ENCODE measurements at regions not wholly inside any gene's neighbourhood (a gene's known extent, or its start where the extent isn't known, plus 50 kb on each side); places are given as distances from the start of the nearest gene placed in this dataset.

DNA sequence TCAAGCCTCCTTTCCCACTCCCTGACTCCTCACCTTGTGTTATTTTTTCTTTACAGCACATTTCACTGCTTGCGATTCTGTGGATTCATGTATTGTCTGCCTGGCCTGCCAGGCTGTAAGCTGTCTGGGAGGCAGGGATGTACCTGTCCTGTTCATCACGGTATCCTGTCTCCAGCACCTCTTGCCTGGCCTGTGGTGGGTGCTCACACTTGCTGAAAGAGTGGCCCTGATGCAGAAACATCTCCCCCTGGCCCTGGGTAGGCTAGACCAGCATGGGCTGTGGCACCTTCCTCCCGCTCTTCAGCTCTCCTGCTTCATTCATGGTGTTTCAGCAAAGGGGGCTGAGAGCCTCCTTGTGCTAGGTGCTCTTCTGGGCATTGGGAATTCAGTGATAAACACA, 60.1 kb upstream of the KCNG1 start:
- peaks cover 64% of the 10 kb centered on the region for H3K4me1 Mint-ChIP-seq
- H3K36me3 Mint-ChIP-seq (ENCODE audit: low read depth): no peaks in the 10 kb centered on the region
- Histone ChIP-seq H3K27ac (ENCODE audit: low read depth, low read length) (no peak overlapping the region), H3K27me3 (ENCODE audit: control insufficient read depth, insufficient read depth, low read length, poor library complexity, severe bottlenecking) (no peaks in the 10 kb centered on the region), H3K4me3 (ENCODE audit: low read length) (no peak overlapping the region), H3K36me3 (ENCODE audit: control insufficient read depth, insufficient read depth, low read length) (no peaks in the 10 kb centered on the region), H3K4me1 (ENCODE audit: control insufficient read depth, insufficient read depth, low read length) (peaks cover 38% of the 10 kb centered on the region), H3K9me3 (ENCODE audit: control insufficient read depth, low read length) (no peaks in the 10 kb centered on the region), H3K9ac (ENCODE audit: extremely low read depth, low read length, poor library complexity, severe bottlenecking) (no peak overlapping the region)
- H3K4me3 Mint-ChIP-seq: no peak overlapping the region
- H3K27ac Mint-ChIP-seq: peak overlapping the region; percentile 6
- TF ChIP-seq, protein P1, sequence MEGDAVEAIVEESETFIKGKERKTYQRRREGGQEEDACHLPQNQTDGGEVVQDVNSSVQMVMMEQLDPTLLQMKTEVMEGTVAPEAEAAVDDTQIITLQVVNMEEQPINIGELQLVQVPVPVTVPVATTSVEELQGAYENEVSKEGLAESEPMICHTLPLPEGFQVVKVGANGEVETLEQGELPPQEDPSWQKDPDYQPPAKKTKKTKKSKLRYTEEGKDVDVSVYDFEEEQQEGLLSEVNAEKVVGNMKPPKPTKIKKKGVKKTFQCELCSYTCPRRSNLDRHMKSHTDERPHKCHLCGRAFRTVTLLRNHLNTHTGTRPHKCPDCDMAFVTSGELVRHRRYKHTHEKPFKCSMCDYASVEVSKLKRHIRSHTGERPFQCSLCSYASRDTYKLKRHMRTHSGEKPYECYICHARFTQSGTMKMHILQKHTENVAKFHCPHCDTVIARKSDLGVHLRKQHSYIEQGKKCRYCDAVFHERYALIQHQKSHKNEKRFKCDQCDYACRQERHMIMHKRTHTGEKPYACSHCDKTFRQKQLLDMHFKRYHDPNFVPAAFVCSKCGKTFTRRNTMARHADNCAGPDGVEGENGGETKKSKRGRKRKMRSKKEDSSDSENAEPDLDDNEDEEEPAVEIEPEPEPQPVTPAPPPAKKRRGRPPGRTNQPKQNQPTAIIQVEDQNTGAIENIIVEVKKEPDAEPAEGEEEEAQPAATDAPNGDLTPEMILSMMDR (conservative IDR thresholded peaks at IDR 0.05): no peak
- no peaks in the 10 kb centered on the region for H3K9me3 Mint-ChIP-seq
- 90% methylated on average over 2 to 3 of the region's 3 CpGs for WGBS, 2 experiments (ENCODE audit: insufficient coverage in 1 of 2, insufficient read length in 1 of 2)
- H3K27me3 Mint-ChIP-seq (ENCODE audit: insufficient read depth): no peaks in the 10 kb centered on the region
- DNase-seq: peak; percentile 55

- no peak for DNase-seq
- Mint-ChIP-seq H3K4me3 (no peak overlapping the region), H3K36me3 (ENCODE audit: low read depth) (no peaks in the 10 kb centered on the region), H3K27ac (no peak overlapping the region), H3K9me3 (no peaks in the 10 kb centered on the region), H3K4me1 (peaks cover 66% of the 10 kb centered on the region), H3K27me3 (ENCODE audit: insufficient read depth) (no peaks in the 10 kb centered on the region)
- Histone ChIP-seq H3K36me3 (ENCODE audit: control insufficient read depth, insufficient read depth, low read length) (no peaks in the 10 kb centered on the region), H3K4me1 (ENCODE audit: control insufficient read depth, insufficient read depth, low read length) (peaks cover 29% of the 10 kb centered on the region), H3K9me3 (ENCODE audit: control insufficient read depth, low read length) (no peaks in the 10 kb centered on the region), H3K27me3 (ENCODE audit: control insufficient read depth, insufficient read depth, low read length, poor library complexity, severe bottlenecking) (no peaks in the 10 kb centered on the region), H3K9ac (ENCODE audit: extremely low read depth, low read length, poor library complexity, severe bottlenecking) (no peak overlapping the region), H3K4me3 (ENCODE audit: low read length) (no peak overlapping the region), H3K27ac (ENCODE audit: low read depth, low read length) (no peak overlapping the region)
- TF ChIP-seq, protein P1 (conservative IDR thresholded peaks at IDR 0.05): no peak
- WGBS, 2 experiments (ENCODE audit: insufficient coverage in 1 of 2, insufficient read length in 1 of 2): 91 to 92% methylated on average over 2 to 3 of the region's 3 CpGs
These were observed 57.6 kb upstream of the KCNG1 start for GRCh38 chr20:51080516-51080915.

DNA sequence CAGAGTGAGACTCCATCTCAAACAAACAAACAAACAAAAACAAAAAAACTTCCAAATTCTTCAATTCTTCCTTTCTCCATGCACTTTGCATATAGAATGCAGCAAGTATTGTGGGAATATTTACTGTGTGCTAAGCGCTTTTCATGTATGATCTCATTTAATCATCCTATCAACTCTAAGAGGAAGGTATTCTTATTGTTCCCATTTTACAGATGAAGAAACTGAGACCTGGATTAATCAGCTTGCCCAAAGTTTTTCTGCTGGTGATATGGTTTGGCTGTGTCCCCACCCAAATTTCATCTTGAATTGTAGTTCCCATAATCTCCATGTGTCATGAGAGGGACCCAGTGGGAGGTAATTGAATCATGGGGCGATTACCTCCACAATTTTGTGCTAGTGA, 56.6 kb upstream of the KCNG1 start:
- no peak overlapping the region for H3K27ac ChIP-seq (ENCODE audit: low read depth, low read length)

More for the DNA sequence above, 56.6 kb upstream of the KCNG1 start:
- DNase-seq: no peak
- Histone ChIP-seq H3K9me3 (ENCODE audit: control insufficient read depth, low read length) (no peaks in the 10 kb centered on the region), H3K27me3 (ENCODE audit: control insufficient read depth, insufficient read depth, low read length, poor library complexity, severe bottlenecking) (no peaks in the 10 kb centered on the region), H3K4me1 (ENCODE audit: control insufficient read depth, insufficient read depth, low read length) (peaks cover 24% of the 10 kb centered on the region), H3K9ac (ENCODE audit: extremely low read depth, low read length, poor library complexity, severe bottlenecking) (no peak overlapping the region), H3K4me3 (ENCODE audit: low read length) (no peak overlapping the region), H3K36me3 (ENCODE audit: control insufficient read depth, insufficient read depth, low read length) (no peaks in the 10 kb centered on the region)
- Mint-ChIP-seq H3K27me3 (ENCODE audit: insufficient read depth) (no peaks in the 10 kb centered on the region), H3K4me3 (no peak overlapping the region), H3K36me3 (ENCODE audit: low read depth) (no peaks in the 10 kb centered on the region), H3K4me1 (peaks cover 60% of the 10 kb centered on the region), H3K27ac (no peak overlapping the region), H3K9me3 (no peaks in the 10 kb centered on the region)
- TF ChIP-seq, protein P1 (conservative IDR thresholded peaks at IDR 0.05): no peak
- WGBS, 2 experiments (ENCODE audit: insufficient coverage in 1 of 2, insufficient read length in 1 of 2): 93 to 100% methylated on average over 1 of the region's 2 CpGs

Measured in endodermal cell (in vitro differentiated cells).